Mammary epithelial cell (primary cell): ENCODE measurements at regions not wholly inside any gene's neighbourhood (a gene's known extent, or its start where the extent isn't known, plus 50 kb on each side); places are given as distances from the start of the nearest gene placed in this dataset.

ENCODE experiments used
- CTCF ChIP-seq, 2 donors: IDR thresholded peaks in 1 of 2; conservative IDR thresholded peaks in 1 of 2; 2 replicates each; pipeline ENCODE4 v1.5.1; 2011 to 2012; ENCODE audit warnings: inconsistent platforms in 2 of 2, low read length in 2 of 2, mild to moderate bottlenecking in 2 of 2, control low read depth in 1 of 2, low read depth in 1 of 2; ENCODE audit not compliant: insufficient read depth in 1 of 2; ENCODE audit errors: extremely low read depth in 1 of 2
- EZH2 ChIP-seq: IDR thresholded peaks from 2 replicates; pipeline ENCODE4 v1.6.1; 2012; ENCODE audit warnings: low read length, inconsistent platforms, borderline replicate concordance

DNA sequence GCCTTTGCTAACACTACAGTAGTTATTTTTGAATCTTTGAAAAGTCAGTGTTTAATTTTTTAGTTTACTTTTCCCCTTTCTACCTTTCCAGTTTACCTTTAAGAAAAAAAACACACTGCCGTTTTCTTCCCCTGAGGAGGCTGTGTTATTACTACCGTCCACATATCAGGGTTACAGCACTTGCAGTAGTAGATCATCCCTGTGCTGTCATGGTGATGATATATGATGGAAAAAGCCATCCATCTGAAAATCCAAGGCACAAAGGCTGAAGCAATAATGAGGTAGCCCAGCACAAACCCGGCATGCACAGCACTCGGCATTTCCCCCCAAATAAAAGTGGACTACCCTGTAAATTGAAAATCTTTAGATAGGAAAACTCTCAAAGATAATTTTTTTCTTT lies 258.7 kb downstream of the CXXC4 start:
- no peak for TF ChIP-seq CTCF (conservative IDR thresholded peaks at IDR 0.05 in 1 of 2, IDR thresholded peaks at IDR 0.05 in 1 of 2; ENCODE audit: extremely low read depth in 1 of 2, insufficient read depth in 1 of 2, low read depth in 1 of 2, low read length in 2 of 2)
- no peak for TF ChIP-seq EZH2
